GM21825 (cell line): ENCODE measurements at regions not wholly inside any gene's neighbourhood (a gene's known extent, or its start where the extent isn't known, plus 50 kb on each side); places are given as distances from the start of the nearest gene placed in this dataset.

Source experiments
- ATAC-seq: cut with Tn5 transposase; IDR thresholded peaks from one replicate; pipeline ENCODE4 v1.9.1; 2021; ENCODE audit warnings: mild to moderate bottlenecking, moderate library complexity; ENCODE audit not compliant: unreplicated experiment

DNA sequence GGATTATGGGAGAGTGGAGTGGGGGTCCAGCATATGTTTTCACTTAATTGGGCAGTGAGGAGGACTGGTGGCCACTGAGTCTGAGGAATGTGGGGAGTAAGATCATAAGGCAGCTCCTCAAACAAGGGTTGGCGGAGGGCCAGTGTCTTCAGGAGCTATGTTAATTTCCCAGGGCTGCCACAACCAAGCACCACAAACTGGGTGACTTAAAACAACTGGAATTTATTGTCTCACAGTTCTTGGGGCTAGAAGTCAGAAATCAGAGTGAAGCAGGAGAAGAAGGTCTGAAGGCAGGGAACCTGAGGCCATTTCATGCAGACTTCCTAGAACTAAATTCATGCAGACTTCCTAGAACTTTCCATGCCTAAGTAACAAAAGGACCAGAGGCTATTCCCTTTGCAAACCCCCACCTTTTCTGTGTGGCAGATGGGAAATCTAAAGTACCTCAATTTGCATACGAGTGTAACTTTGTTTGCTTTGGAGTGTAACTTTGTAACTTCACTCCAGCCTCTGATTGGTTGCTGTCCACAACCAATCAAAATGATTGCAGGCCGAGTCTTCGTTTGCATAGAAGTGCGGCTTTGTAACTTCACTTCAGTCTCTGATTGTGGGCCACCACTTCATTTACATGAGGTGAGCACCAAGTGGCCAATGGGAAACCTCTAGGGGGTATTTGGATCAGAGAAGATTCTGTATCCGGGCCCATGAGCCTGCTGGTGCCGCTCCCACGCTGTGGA, 50.5 kb upstream of the ZBED5 start:
- no peak for ATAC-seq
